K562 (cell line): ENCODE measurements at regions not wholly inside any gene's neighbourhood (a gene's known extent, or its start where the extent isn't known, plus 50 kb on each side); places are given as distances from the start of the nearest gene placed in this dataset.

ENCODE experiments used
- CREB1 ChIP-seq, 2 experiments: sonication (generic) in 1 of 2; formaldehyde crosslinking in 1 of 2; IDR thresholded peaks; 2 replicates each; pipeline versions ENCODE4 v1.6.1 to v1.8.0; 2012 to 2022; ENCODE audit warnings: inconsistent platforms in 1 of 2, mild to moderate bottlenecking in 1 of 2, missing genetic modification reagents in 1 of 2, moderate library complexity in 1 of 2
- HDAC8 ChIP-seq: fragments of 450-650 bp; IDR thresholded peaks from 2 replicates; pipeline ENCODE4 v1.6.1; 2016; ENCODE audit warnings: mild to moderate bottlenecking, missing genetic modification characterization, moderate library complexity, missing compliant biosample characterization
- TF ChIP-seq, protein P1 (sequence below), 2 experiments: fragments of 450-650 bp in 1 of 2; sonication (generic) in 1 of 2; formaldehyde crosslinking in 1 of 2; IDR thresholded peaks; 2 replicates each; pipeline versions ENCODE4 v1.7.1 to v1.9.0; 2016 to 2022; ENCODE audit warnings: inconsistent platforms in 1 of 2, mild to moderate bottlenecking in 1 of 2, missing genetic modification reagents in 1 of 2
- TF ChIP-seq, protein P2 (sequence below), 2 experiments: fragments of 450-650 bp; formaldehyde crosslinking in 1 of 2; IDR thresholded peaks; 2 replicates each; pipeline versions ENCODE4 v1.4.0 to v1.6.1; 2014 to 2020; ENCODE audit warnings: mild to moderate bottlenecking in 2 of 2, borderline replicate concordance in 1 of 2, low read depth in 1 of 2
- TF ChIP-seq, protein P3 (sequence below): fragments of 250-450 bp; sonication (Bioruptor Pico); IDR thresholded peaks from 2 replicates; pipeline ENCODE4 v1.4.0; 2020; ENCODE audit warnings: mild to moderate bottlenecking, moderate library complexity

- TF ChIP-seq, protein P1, sequence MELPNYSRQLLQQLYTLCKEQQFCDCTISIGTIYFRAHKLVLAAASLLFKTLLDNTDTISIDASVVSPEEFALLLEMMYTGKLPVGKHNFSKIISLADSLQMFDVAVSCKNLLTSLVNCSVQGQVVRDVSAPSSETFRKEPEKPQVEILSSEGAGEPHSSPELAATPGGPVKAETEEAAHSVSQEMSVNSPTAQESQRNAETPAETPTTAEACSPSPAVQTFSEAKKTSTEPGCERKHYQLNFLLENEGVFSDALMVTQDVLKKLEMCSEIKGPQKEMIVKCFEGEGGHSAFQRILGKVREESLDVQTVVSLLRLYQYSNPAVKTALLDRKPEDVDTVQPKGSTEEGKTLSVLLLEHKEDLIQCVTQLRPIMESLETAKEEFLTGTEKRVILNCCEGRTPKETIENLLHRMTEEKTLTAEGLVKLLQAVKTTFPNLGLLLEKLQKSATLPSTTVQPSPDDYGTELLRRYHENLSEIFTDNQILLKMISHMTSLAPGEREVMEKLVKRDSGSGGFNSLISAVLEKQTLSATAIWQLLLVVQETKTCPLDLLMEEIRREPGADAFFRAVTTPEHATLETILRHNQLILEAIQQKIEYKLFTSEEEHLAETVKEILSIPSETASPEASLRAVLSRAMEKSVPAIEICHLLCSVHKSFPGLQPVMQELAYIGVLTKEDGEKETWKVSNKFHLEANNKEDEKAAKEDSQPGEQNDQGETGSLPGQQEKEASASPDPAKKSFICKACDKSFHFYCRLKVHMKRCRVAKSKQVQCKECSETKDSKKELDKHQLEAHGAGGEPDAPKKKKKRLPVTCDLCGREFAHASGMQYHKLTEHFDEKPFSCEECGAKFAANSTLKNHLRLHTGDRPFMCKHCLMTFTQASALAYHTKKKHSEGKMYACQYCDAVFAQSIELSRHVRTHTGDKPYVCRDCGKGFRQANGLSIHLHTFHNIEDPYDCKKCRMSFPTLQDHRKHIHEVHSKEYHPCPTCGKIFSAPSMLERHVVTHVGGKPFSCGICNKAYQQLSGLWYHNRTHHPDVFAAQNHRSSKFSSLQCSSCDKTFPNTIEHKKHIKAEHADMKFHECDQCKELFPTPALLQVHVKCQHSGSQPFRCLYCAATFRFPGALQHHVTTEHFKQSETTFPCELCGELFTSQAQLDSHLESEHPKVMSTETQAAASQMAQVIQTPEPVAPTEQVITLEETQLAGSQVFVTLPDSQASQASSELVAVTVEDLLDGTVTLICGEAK (IDR thresholded peaks at IDR 0.05) = no peak
- TF ChIP-seq, protein P1 (CRISPR knock-in tag; IDR thresholded peaks at IDR 0.05) = no peak
- 0 out of 2 replicates have a peak, but pooled peaks have one; percentile 27 for TF ChIP-seq HDAC8 (tag)
- no peak for TF ChIP-seq CREB1 (IDR thresholded peaks at IDR 0.05)
- TF ChIP-seq CREB1 (CRISPR knock-in tag; IDR thresholded peaks at IDR 0.05) = no peak
- TF ChIP-seq, protein P2, sequence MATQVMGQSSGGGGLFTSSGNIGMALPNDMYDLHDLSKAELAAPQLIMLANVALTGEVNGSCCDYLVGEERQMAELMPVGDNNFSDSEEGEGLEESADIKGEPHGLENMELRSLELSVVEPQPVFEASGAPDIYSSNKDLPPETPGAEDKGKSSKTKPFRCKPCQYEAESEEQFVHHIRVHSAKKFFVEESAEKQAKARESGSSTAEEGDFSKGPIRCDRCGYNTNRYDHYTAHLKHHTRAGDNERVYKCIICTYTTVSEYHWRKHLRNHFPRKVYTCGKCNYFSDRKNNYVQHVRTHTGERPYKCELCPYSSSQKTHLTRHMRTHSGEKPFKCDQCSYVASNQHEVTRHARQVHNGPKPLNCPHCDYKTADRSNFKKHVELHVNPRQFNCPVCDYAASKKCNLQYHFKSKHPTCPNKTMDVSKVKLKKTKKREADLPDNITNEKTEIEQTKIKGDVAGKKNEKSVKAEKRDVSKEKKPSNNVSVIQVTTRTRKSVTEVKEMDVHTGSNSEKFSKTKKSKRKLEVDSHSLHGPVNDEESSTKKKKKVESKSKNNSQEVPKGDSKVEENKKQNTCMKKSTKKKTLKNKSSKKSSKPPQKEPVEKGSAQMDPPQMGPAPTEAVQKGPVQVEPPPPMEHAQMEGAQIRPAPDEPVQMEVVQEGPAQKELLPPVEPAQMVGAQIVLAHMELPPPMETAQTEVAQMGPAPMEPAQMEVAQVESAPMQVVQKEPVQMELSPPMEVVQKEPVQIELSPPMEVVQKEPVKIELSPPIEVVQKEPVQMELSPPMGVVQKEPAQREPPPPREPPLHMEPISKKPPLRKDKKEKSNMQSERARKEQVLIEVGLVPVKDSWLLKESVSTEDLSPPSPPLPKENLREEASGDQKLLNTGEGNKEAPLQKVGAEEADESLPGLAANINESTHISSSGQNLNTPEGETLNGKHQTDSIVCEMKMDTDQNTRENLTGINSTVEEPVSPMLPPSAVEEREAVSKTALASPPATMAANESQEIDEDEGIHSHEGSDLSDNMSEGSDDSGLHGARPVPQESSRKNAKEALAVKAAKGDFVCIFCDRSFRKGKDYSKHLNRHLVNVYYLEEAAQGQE (IDR thresholded peaks at IDR 0.05; ENCODE audit: borderline replicate concordance) = no peak
- TF ChIP-seq, protein P2 (CRISPR knock-in tag; IDR thresholded peaks at IDR 0.05; ENCODE audit: low read depth) = no peak
- TF ChIP-seq, protein P3, sequence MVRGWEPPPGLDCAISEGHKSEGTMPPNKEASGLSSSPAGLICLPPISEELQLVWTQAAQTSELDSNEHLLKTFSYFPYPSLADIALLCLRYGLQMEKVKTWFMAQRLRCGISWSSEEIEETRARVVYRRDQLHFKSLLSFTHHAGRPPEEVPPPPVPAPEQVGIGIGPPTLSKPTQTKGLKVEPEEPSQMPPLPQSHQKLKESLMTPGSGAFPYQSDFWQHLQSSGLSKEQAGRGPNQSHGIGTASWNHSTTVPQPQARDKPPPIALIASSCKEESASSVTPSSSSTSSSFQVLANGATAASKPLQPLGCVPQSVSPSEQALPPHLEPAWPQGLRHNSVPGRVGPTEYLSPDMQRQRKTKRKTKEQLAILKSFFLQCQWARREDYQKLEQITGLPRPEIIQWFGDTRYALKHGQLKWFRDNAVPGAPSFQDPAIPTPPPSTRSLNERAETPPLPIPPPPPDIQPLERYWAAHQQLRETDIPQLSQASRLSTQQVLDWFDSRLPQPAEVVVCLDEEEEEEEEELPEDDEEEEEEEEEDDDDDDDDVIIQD (CRISPR knock-in tag) = no peak
These were observed 49.9 kb upstream of the RTN4 start (continued) for GRCh38 chr2:55099878-55100820.
